Upper lobe of right lung (tissue), 1 donor: ENCODE measurements at regions not wholly inside any gene's neighbourhood (a gene's known extent, or its start where the extent isn't known, plus 50 kb on each side); places are given as distances from the start of the nearest gene placed in this dataset.

Source experiments
- ATAC-seq: fragments of 200-7000 bp; cut with Tn5 transposase; one replicate; pipeline ENCODE4 v1.9.1; 2020; ENCODE audit warnings: mild to moderate bottlenecking, moderate library complexity
- DNase-seq: peaks from one replicate; pipeline ENCODE4 v3.0.0-alpha.2; 2020
- H3K27ac ChIP-seq: fragments of 200-600 bp; one replicate; pipeline ENCODE4 v1.8.0; 2022
- H3K27me3 ChIP-seq: fragments of 200-600 bp; one replicate; pipeline ENCODE4 v1.8.0; 2022; ENCODE audit warnings: mild to moderate bottlenecking
- H3K36me3 ChIP-seq: fragments of 200-600 bp; one replicate; pipeline ENCODE4 v1.8.0; 2022
- H3K4me1 ChIP-seq: fragments of 200-600 bp; one replicate; pipeline ENCODE4 v1.8.0; 2022
- H3K4me3 ChIP-seq: fragments of 200-600 bp; one replicate; pipeline ENCODE4 v1.8.0; 2022; ENCODE audit warnings: mild to moderate bottlenecking
- H3K9me3 ChIP-seq: fragments of 200-600 bp; one replicate; pipeline ENCODE4 v1.8.0; 2022
- CTCF ChIP-seq: fragments of 200-600 bp; IDR thresholded peaks from one replicate; pipeline ENCODE4 v1.8.0; 2022; ENCODE audit warnings: antibody characterized with exemption
- intact Hi-C: fragments of 100-400 bp; cut with DNase I; formaldehyde crosslinking; loops from one replicate; pipeline ENCODE4 v1.11.0; 2022
- donor health status: DM: no; HTN: yes; CAD: no; lungs with severe emphysema.

GRCh38 chr12:22978962-22979361 lies 354.0 kb downstream of the ETNK1 start:
- no peak for ATAC-seq
- TF ChIP-seq CTCF = no peak

GRCh38 chr12:22979854-22980469 lies 355.0 kb downstream of the ETNK1 start:
- H3K27me3 ChIP-seq = no peaks in the 10 kb centered on the region
- ATAC-seq = no peak

More at GRCh38 chr12:22978962-22979361, 354.0 kb downstream of the ETNK1 start:
- no peaks in the 10 kb centered on the region for H3K9me3 ChIP-seq
- H3K27me3 ChIP-seq = no peaks in the 10 kb centered on the region
- intact Hi-C loops = no loop called here
- H3K4me3 ChIP-seq = no peak overlapping the region
- no peak overlapping the region for H3K27ac ChIP-seq
- no peaks in the 10 kb centered on the region for H3K36me3 ChIP-seq
- no peaks in the 10 kb centered on the region for H3K4me1 ChIP-seq
- DNase-seq = no peak

GRCh38 chr12:22981711-22982110 lies 356.7 kb downstream of the ETNK1 start:
- no peak for DNase-seq
- Histone ChIP-seq H3K4me3 (no peak overlapping the region), H3K4me1 (no peaks in the 10 kb centered on the region), H3K36me3 (no peaks in the 10 kb centered on the region), H3K27ac (no peak overlapping the region), H3K9me3 (no peaks in the 10 kb centered on the region), H3K27me3 (no peaks in the 10 kb centered on the region)
- intact Hi-C loops = no loop called here
- no peak for TF ChIP-seq CTCF
- ATAC-seq = peak; percentile 32

More at GRCh38 chr12:22979854-22980469, 355.0 kb downstream of the ETNK1 start:
- Histone ChIP-seq H3K9me3 (no peaks in the 10 kb centered on the region), H3K4me1 (no peaks in the 10 kb centered on the region), H3K27ac (no peak overlapping the region), H3K36me3 (no peaks in the 10 kb centered on the region), H3K4me3 (no peak overlapping the region)
- no peak for TF ChIP-seq CTCF
- intact Hi-C loops = no loop called here
- DNase-seq = no peak

GRCh38 chr12:22982635-22983034 lies 357.7 kb downstream of the ETNK1 start:
- no peak for TF ChIP-seq CTCF
- no peaks in the 10 kb centered on the region for H3K4me1 ChIP-seq
- H3K36me3 ChIP-seq = no peaks in the 10 kb centered on the region
- H3K9me3 ChIP-seq = no peaks in the 10 kb centered on the region
- DNase-seq = no peak
- no peaks in the 10 kb centered on the region for H3K27me3 ChIP-seq
- no peak overlapping the region for H3K27ac ChIP-seq
- no peak overlapping the region for H3K4me3 ChIP-seq
- intact Hi-C loops = no loop called here
- no peak for ATAC-seq

GRCh38 chr12:22986997-22987396 lies 362.0 kb downstream of the ETNK1 start:
- DNase-seq (no peak), ATAC-seq (no peak)
- Histone ChIP-seq H3K27ac (no peak overlapping the region), H3K9me3 (no peaks in the 10 kb centered on the region), H3K4me1 (no peaks in the 10 kb centered on the region), H3K4me3 (no peak overlapping the region), H3K27me3 (no peaks in the 10 kb centered on the region), H3K36me3 (no peaks in the 10 kb centered on the region)
- intact Hi-C loops = no loop called here
- TF ChIP-seq CTCF = no peak

DNA sequence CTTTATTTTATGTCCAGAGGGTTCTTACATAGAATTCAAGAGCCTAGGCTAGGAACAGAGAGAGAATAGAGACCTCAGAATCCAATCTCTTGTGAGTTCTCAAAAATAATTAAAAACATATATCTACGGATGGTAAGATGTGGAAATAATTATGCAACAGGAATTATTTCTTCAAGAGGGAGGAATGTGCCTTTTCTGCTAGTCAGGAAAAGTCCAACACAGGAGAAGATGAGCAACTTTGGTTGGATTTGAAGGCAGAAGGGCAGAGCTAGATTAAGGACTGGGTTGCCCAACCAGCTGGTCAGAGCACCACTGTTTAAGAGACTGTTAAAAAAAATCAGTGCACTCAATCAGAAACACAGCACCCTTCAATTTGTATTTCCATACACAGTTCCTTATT lies 365.5 kb downstream of the ETNK1 start:
- no peak for TF ChIP-seq CTCF
- Histone ChIP-seq H3K4me3 (no peak overlapping the region), H3K9me3 (no peaks in the 10 kb centered on the region), H3K4me1 (no peaks in the 10 kb centered on the region), H3K36me3 (no peaks in the 10 kb centered on the region), H3K27ac (no peak overlapping the region), H3K27me3 (no peaks in the 10 kb centered on the region)
- DNase-seq = no peak
- no peak for ATAC-seq
- intact Hi-C loops = no loop called here
